B cell (primary cell): ENCODE measurements at regions not wholly inside any gene's neighbourhood (a gene's known extent, or its start where the extent isn't known, plus 50 kb on each side); places are given as distances from the start of the nearest gene placed in this dataset.

ENCODE experiments used
- EZH2 ChIP-seq: IDR thresholded peaks from 2 replicates; pipeline ENCODE4 v1.6.1; 2012; ENCODE audit warnings: borderline replicate concordance, low read depth, mild to moderate bottlenecking, moderate library complexity, low read length; ENCODE audit not compliant: insufficient read depth, poor library complexity, severe bottlenecking
- TF ChIP-seq, protein P1 (sequence below): fragments of 200-600 bp; IDR thresholded peaks from one replicate; pipeline ENCODE4 v1.8.0; 2022; ENCODE audit warnings: antibody characterized with exemption, mild to moderate bottlenecking

DNA sequence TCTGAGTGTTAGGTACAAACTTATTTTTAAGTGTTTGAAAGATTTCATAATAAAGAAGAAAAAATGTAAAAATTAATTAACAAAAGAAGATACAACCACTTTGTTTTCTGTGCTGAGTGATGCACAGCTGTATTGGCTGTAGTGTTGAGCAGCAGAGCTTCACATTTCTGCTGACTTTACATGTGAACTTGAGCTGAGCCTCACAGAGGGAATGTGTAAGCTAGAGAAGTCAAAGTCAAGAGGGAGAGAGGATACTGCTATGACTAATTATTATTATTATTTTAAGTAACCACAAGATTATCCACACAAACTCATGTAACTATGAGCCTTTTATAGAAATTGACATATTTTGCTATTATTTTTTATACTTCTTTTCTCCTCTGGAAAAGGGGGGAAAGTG, 159.1 kb upstream of the ZSWIM2 start:
- TF ChIP-seq, protein P1, sequence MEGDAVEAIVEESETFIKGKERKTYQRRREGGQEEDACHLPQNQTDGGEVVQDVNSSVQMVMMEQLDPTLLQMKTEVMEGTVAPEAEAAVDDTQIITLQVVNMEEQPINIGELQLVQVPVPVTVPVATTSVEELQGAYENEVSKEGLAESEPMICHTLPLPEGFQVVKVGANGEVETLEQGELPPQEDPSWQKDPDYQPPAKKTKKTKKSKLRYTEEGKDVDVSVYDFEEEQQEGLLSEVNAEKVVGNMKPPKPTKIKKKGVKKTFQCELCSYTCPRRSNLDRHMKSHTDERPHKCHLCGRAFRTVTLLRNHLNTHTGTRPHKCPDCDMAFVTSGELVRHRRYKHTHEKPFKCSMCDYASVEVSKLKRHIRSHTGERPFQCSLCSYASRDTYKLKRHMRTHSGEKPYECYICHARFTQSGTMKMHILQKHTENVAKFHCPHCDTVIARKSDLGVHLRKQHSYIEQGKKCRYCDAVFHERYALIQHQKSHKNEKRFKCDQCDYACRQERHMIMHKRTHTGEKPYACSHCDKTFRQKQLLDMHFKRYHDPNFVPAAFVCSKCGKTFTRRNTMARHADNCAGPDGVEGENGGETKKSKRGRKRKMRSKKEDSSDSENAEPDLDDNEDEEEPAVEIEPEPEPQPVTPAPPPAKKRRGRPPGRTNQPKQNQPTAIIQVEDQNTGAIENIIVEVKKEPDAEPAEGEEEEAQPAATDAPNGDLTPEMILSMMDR = no peak
- TF ChIP-seq EZH2 = no peak
